GM12873 (cell line): ENCODE measurements at regions not wholly inside any gene's neighbourhood (a gene's known extent, or its start where the extent isn't known, plus 50 kb on each side); places are given as distances from the start of the nearest gene placed in this dataset.

Source experiments
- TF ChIP-seq, protein P1 (sequence below): IDR thresholded peaks from 2 replicates; pipeline ENCODE4 v1.5.1; 2012; ENCODE audit warnings: low read depth, mild to moderate bottlenecking, moderate library complexity, low read length, control low read depth; ENCODE audit not compliant: insufficient read depth; ENCODE audit errors: missing control alignments

- TF ChIP-seq, protein P1, sequence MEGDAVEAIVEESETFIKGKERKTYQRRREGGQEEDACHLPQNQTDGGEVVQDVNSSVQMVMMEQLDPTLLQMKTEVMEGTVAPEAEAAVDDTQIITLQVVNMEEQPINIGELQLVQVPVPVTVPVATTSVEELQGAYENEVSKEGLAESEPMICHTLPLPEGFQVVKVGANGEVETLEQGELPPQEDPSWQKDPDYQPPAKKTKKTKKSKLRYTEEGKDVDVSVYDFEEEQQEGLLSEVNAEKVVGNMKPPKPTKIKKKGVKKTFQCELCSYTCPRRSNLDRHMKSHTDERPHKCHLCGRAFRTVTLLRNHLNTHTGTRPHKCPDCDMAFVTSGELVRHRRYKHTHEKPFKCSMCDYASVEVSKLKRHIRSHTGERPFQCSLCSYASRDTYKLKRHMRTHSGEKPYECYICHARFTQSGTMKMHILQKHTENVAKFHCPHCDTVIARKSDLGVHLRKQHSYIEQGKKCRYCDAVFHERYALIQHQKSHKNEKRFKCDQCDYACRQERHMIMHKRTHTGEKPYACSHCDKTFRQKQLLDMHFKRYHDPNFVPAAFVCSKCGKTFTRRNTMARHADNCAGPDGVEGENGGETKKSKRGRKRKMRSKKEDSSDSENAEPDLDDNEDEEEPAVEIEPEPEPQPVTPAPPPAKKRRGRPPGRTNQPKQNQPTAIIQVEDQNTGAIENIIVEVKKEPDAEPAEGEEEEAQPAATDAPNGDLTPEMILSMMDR: no peak
These were observed 627.2 kb downstream of the TOX3 start for GRCh38 chr16:51919736-51920135.

DNA sequence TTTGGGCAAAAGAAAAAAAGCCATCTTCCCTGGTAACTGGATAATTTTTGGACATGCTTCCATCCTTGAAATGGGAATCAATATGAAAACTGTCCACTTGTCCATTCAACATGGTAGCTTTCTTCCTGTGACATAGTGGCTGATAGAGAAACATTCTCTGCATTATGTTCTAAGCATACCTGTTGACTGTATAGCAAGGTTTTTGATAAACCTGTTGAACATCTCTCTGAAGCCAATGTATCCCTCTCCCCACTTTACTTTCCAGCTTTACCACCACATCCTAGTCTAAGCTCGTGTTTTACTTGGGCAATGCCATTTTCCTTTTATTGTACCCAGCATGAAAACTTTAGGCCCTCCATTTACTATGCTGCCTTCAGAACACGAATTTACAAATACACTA lies 630.1 kb downstream of the TOX3 start:
- TF ChIP-seq, protein P1: no peak

DNA sequence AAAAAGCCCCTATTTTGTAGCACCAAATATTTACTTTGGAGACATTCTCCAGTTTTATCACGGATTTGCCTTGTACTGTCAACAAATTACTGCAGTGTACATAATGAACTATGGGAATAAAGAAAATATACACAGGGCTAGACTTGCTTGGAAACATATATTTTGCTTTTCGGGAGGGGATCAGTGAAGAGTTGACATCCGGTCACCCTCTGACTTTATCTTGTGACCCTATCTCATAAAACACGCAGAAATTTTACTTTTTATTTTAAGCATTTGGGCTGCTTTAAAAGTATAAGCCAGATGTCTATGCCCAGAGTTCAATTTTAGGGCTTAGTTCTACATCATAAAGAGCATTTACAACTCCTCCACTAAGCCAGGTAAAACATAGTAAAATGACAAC lies 630.7 kb downstream of the TOX3 start:
- TF ChIP-seq, protein P1: no peak

DNA sequence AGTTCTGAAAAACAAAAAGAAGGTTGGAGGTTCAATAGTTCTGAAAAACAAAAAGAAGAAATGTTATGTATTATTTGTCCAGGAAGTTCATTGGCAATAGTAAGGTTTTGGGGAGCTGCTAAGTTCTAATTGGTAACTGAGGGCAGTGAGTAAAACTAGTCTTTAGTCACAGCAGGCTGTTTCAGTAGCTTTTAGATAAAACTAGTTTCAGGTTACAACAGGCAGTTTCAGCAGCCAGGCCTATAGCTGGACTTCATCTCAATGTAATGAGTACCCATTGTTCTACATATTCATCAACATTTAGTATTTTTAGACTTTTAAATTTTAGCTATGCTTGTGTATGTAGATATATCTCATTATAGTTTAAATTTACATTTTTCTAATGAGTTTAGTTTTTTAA lies 639.3 kb downstream of the TOX3 start:
- TF ChIP-seq, protein P1: no peak

DNA sequence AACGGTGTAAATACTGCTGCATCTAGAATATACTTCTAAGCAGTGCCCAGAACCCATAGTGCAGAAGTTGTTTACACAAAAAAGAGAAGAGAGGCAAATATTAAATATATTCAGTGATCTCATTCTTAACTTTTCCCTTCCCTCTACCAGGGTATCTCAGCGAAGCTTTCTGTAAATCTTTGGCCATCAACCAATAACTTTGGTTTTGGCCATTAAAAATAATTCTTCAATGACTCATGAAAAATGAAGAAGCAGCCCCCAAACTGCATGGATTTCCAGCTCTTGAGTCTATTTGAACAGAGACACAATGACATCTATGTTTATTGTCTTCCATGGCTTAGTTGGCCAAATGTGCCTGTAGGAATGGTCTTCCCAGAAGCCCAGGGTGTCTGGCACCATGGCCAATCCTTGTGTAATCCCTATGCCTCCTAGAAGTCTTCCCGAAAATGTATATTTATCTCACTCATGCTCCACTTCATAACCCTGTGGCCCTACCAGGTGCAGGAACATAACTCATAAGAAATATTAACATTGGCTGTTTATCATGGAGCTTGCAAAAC lies 646.6 kb downstream of the TOX3 start:
- TF ChIP-seq, protein P1: no peak

DNA sequence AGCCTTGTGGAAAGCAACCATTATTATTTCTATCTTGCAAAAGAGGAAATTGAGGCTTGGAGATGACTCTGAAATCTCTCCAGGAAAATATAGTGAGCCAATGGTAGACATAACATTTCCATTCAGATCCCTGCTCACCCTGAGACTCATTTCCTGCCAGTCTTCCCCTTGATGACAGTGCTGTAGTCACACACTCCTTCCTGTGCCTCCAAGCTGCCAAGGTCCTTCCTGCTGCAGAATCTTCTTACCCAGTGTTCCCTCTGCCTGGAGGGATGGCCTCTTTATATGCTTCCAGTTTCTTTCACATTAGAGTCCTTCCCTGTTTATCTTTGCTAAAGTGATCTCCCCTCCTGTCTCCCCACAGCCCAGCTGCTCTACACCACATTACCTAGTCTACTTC lies 648.1 kb downstream of the TOX3 start:
- TF ChIP-seq, protein P1: no peak

DNA sequence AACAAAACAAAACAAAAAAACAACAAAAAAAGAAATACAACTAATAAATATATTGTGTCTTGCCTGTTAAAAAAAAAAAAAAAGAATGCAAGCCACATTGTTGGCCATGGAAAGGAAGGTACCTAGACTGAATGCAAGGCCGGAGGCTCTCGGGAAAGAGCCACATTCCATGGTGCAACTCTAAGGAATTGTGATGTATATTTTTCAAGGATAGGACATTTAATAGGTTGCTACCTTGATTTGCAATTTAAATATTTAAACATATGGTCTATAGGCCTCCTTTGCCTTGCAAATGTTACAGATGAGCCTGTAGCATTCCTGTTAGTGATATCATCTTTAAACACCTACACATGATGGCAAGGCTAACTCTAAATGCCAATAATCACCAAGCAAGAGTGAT lies 650.9 kb downstream of the TOX3 start:
- TF ChIP-seq, protein P1: no peak
